ENCODE measurements at regions not wholly inside any gene's neighbourhood (a gene's known extent, or its start where the extent isn't known, plus 50 kb on each side); places are given as distances from the start of the nearest gene placed in this dataset.

DNA sequence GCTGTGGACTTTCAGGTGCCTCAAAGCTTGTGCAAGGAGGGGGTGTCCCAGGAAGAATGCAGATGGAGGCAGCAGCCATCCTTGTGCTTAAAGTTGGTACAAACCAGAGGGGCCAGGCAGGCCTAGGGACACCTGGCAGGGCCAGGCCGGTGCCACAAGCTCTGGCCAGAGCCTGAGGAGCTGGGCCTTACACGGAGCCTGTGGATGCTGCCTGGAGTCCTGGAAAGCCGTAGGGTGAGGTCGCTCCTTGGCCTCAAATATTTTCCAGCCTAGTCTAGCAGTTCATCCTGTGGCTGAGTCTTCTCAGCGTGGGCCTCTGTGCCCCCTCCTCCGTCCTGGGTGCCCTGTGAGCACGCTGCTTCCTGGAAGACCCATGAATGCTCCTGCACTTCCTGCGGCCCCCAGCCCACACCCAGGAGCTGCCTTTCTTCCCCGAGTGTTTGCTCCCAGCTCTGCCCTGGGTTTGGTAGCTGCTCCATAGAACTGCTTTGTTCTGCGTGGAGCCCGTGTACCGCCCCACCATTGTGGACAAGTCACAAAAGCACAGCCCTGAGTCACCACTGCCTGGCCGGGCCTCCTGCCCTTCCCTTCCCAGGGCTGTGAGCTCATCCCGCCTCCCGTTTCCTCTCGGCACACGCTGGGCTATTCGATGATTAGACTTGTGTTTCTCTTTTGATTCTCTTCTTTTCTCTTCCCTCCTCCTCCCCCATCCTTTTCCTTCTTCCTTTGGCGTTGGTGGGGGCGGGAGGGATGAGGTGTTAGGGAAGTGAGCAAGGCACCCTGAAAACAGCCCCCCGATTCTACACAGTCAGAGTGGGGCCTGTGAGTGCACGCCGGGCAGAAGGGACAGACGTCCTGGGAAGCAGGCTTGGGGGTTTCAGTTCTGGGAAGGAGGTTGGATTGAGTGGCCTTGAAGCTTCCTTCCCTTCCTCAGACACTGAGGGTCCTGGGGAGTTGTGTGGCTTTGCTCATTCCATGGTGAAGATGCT is 73.2 kb upstream of the SHH start:
- DNase-seq (ENCODE audit: low spot score), result peak; percentile 85

DNA sequence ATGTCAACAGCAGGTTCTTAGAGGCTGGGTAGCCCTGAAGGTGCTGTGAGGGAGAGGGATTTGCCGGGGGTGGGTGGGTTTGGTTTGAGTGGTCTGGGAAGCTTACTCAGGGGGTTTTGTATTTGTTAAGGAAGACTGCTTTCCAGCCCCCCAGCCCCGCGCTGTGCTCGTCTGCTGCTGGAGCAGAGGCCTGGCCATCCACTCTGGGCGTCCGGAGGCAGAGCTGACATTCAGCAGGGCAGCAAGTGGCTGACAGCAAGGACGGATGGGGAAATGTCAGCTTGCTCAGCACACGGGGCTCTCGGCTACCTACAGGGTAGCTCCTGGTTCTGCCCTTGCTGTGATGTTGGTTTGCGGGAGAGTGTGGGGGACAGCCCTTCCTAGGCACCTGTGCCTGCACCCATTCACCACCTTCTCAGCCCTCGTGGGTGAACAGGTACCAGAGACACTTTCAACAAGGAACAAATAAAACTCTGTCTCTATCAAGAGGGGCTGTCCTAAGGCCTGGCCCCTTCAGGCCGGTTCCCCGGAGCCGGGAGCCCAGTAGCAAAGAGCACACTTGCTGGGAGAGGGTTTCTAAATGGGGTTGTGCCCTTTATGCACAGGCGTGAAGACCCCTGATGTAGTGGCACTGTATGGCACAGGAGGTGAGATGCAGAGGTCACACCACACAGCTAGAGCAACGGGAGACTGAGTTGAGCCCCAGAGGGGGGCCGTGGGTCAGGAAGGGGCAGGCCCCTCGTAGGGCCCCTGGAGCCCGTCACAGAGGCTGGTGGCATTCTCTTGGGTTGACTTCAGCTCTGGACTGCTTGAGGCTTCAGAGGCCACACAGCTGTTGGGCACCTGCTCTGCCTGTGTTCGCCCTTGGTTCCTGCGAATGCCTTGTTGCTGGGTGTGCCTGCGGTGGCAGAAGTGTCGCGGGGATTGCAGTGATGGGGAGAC is 72.2 kb upstream of the SHH start:
- no peak for DNase-seq (ENCODE audit: low spot score)

DNA sequence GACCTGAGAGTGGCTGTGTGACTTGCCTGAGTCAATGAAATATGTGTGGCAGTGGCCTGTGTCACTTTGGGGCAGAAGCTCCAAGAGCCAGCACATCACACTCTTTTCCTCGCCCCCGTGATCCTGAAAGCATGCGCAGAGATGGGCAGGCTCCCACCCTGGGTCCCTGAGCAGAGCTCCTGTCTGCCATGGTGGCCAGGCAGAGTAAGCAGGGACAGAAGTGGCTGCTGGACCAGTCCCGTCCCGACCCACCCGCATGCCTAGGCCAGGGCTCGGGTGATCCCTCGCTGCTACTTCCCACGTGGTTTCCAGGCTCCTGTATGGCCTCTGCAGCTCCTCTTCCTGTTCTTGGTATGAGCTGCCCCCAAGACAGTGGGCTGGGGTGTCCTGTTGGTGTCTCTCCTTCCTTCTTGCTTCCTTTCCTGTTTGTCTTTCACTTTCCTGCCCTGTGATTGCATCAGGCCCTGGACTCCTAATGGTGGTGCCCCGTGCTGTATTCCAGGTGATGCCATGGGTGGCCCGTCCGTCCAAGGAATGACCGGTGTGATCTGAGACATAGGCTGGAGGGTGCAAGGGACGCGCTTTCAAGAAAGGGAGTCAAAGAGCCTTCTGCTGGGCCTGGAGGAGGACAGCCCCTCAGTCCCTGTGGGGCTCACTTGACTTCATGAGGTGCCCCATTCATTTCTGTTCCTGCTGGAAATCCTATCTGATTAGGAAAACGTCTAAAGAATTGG is 71.4 kb upstream of the SHH start:
- no peak for DNase-seq (ENCODE audit: low spot score)

DNA sequence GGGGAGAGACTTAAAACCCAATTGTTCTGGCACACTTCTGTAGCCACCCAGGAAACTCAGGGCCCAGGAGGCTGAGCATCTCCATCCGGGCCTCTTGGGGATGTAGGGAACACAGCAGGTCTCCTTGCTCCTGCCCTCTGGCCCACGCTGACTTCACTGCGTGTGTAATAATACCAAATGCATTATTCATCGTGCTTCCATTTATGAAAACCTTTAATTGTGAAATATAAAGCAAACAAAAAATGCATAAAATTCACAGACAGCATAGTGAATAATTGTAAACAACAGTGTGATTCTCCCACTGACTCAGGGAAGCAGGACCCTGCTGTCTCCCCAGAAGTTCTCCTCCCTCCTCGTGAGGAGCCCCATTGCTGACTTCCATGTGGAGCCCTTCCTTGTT is 70.3 kb upstream of the SHH start:
- DNase-seq (ENCODE audit: low spot score), result no peak

DNA sequence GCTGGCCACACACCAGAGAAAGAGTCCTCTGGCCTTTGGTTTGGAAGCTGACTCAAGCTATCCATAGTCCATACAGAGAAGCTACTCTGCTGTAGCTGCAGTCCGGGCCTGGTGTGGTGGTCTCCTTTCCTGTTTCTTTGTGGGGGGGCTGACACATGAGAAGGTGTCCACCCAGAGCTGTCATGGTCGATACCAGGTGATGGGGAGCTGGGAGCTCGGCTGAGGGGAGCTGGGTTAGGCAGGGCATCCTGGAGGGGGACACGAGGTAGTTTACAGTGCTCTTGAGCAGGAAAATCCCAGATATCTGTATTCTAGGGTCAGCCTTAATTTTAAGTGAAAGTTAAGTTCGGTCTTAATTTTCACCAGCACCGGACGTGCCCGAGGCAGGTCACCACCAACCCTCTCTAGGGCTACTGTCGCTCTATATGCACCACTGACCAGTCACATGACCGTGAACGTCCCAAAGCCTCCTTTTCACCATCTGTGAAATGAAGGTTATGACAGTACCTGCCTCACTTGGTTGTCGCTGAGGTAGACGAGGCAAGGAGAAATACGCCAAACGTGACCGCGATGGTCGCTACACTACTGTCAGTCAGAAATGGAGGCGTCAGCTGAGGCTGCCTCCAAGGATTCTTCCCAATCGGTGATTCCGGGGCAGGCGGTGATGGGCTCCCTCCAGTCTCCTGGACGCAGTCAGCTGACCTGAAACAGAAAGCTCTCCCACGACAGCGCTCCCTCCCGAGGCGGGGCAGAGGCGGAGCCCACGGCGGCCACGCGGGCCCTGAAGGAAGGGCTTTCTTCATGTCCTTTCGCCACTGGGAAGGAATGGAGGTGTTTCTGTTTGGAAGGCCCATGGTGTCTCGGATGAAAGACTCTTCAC is 69.4 kb upstream of the SHH start:
- DNase-seq (ENCODE audit: low spot score), result no peak

DNA sequence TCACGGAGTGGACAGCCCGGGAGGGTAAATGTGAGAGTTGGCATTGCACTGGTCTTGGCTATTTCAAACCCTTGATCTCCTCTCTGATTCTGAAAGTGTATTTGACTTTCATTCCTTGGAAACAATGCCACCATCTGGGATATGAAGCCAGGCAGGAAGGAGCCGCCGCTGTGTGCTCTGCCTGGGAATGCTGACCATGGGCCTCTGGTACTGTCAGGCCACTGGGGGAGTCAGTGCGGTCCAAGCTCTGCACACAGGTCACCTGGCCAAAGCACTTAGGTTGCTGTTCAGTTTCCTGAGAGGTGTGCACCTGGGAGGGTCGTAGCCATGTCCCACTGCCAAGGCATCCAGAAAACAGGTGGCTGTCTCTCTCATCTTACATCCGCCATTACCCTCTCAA is 68.5 kb upstream of the SHH start:
- no peak for DNase-seq (ENCODE audit: low spot score)

DNA sequence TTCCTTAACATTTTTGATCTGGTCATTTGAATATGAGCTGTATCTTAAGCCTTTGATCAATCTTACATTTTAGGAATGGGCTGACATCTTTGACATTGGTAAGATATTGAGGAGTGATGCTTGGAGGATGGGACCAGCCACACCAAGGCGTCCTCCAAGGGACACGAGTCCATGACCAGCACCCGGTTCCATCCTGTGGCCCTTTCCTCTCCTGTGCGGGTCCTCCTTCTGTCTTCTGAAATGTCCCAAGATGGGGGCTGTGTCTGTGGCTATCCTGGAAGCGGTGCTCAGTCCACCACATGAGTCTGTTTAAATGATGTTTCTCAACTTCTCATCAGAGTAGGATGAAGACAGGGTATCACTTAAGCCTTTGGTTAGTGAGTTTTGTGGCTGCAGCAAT is 67.3 kb upstream of the SHH start:
- no peak for DNase-seq (ENCODE audit: low spot score)

DNA sequence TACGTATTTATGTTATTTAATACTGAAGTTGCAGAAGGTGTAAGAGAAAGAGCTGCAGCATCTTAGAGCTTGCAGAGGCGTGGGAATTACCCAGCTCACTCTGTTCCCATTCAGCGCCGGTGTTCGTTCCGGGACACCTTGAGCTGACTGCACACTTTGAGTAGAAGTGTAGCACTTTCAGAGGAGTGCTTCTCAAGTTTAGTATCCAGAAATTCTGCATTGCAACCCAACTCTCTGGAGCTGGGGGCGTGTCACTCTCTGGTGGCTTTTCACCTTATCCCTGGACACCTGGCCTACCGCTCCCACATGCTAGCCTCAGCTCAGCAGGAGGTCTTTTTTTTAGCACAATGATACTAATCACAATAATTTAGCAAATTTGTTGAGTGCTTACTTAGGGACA is 66.4 kb upstream of the SHH start:
- DNase-seq (ENCODE audit: low spot score), result no peak

DNA sequence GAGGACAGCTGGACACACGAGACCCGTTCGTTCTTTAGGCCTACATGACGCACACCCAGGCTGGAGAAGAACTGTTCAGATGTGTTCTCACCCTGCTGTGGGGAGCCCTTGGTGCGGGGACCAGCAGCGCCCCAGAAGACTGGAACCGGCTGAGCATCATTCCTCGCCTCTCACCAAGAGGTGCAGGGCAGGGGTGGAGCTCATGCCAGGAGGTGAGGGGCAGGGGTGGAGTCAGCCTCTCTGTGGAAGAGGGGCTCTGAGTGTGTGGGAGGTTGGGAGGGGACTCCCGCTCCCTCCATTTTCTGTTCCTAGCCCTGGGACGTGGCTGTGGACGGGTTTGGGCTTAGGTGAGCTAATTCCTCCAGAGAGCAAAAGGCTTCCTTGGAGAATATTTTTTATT is 66.0 kb upstream of the SHH start:
- DNase-seq (ENCODE audit: low spot score), result no peak

DNA sequence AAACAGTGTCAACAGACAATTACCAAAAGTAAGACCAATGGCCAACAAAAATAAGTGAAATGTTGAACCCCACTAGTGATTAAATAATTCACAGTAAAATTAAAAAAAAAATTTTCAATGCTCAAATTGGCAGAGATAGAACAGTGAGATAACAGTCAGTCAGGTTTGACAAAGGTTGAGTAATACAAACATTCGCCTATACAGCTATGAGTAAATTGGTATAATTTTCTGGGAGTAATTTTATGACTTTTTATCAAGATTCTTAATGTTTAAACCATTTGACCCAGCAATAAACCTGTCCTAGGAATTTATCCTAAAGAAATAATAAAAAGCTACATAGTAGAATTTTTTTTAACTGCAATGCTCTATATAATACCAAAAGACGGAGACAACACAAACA is 64.9 kb upstream of the SHH start:
- no peak for DNase-seq (ENCODE audit: low spot score)

DNA sequence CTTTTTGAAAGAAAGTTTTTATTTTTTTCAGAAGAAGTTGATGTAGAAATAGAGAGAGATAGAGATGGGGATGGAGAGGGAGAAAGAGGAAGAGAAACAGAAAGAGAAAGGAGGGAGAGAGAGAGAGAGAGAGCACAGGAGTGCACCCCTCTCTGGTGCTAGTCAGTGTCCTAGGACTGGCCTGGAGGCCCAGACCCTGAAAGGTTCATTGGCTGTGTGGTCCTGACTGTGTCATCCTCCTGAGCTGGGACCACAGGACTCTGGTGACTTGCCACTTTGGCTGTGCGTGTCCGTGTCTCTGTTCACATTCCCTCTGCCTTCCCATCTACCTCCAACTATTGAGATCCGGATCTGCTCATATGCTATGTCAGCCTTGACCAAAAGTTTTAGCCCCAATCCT is 62.1 kb upstream of the SHH start:
- DNase-seq (ENCODE audit: low spot score), result no peak

DNA sequence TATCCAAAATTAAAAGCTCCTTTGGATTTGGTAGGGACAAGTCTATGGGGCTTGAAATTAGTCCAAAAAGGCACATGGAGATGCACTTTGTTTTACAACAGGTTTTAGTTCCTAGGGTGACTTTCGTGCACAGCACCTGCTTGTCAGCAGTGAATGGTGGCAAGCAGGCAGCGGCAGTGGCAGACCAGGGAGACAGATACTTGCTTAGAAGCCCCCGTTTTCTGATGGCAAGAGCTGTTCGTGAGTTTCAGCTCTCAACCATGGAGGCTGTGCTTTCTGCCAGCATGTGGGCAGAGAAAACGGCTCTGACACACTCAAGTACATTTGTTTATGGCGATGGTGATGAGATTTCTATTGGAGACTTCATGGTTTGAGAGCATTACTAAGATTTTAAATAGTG is 61.7 kb upstream of the SHH start:
- DNase-seq (ENCODE audit: low spot score), result no peak

DNA sequence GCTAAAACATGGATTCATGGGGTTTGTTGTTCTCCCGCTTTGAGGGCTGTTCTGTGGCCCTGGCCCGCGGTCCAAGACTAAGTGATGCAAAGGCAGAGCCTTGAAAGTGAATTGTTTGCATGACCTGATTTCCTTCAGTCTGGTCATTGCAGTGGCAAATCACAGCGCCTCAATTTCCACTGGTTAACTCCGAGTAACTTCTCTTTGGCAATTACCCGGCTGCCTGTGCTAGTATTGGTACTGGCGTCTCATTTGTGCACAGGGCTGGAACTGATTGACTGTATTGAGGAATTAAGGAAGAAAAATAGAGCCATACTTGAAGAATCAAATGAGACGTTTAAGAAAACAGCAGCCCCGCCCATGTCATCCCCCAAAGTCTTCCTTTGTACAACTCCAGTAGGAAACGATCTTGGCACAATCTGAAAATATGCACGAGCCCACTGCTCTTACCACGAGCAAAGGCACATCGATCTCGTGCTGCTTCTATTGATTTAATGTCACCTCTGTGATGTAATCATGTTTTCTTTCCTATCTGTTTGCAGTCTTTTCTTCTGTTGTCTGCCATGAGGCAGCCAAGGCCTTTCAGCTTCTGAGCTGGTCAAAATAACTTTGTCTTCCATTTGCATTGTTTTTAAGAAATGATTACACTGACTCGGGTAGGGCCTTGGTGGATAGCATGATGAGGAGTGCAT is 60.6 kb upstream of the SHH start:
- DNase-seq (ENCODE audit: low spot score), result no peak

DNA sequence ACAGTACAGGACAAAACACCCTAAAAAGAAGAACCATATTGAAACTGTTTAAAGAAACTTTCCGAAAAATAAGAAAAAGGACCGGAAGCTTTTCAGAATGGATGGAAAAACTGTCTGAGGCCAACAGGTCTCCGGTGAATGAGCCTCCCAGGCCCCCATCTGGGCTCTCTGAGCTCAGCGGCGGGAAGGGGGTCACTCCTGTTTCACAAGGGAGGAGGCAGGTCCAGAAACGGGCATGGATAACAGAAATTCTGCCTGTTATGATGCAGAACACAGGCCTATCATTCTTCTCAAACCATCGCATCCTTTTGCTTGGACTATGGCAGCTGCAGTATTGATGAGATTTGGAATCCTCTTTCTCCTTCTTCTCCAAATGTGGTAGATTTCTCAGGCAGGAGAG is 58.9 kb upstream of the SHH start:
- no peak for DNase-seq (ENCODE audit: low spot score)

DNA sequence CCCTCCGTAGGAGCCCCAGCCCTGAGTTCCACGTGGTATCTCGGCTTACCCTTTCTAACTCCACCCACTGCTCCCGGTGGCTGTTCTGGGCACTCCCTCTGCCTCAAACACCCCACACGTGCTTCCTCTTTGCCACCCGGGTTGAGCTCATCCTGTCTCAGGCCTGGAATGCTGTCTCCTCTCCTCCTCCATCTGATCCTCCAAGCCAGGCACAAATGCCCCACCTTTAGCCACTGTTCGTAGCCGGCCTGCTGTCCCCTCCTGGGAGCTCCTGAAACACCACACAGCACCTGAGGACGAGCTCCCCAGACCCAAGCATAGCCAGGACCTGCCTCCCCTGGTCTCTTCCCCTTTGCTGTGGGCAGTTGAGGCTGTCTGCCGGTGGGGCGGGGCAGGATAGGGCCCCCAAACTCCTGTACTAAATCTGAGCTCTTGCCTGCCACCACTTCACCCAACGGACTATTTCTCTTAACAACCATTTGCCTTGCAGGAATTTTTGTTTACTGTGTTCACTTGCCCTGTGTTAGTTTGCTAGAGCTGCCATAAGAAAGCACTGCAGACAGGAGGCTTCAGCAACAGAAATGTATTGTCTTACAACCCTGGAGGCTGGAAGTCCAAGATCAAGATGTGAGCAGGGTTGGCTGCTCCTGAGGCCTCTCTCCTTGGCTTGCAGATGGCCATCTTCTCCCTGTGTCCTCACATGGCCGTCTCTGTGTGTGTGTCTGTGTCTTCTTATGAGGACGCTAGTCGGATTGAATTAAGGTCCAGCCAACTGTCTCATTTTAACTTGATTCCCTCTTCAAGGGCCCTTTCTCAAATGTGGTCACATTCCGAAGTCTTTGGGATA is 58.3 kb upstream of the SHH start:
- no peak for DNase-seq (ENCODE audit: low spot score)

DNA sequence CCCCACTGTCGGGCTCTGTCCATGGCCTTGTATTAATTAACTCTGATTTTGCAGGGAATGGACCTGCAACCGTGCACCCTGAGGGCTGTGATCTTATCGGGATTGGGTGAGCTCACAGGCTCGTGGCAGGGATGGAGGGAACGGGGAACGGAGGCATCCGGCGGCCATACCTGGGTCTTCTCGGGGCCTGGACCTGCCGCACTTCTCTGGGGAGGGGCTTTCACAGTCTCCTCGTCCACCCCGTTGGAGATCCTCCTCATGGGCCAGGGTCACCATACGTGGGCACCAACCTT is 57.5 kb upstream of the SHH start:
- DNase-seq (ENCODE audit: low spot score), result no peak

DNA sequence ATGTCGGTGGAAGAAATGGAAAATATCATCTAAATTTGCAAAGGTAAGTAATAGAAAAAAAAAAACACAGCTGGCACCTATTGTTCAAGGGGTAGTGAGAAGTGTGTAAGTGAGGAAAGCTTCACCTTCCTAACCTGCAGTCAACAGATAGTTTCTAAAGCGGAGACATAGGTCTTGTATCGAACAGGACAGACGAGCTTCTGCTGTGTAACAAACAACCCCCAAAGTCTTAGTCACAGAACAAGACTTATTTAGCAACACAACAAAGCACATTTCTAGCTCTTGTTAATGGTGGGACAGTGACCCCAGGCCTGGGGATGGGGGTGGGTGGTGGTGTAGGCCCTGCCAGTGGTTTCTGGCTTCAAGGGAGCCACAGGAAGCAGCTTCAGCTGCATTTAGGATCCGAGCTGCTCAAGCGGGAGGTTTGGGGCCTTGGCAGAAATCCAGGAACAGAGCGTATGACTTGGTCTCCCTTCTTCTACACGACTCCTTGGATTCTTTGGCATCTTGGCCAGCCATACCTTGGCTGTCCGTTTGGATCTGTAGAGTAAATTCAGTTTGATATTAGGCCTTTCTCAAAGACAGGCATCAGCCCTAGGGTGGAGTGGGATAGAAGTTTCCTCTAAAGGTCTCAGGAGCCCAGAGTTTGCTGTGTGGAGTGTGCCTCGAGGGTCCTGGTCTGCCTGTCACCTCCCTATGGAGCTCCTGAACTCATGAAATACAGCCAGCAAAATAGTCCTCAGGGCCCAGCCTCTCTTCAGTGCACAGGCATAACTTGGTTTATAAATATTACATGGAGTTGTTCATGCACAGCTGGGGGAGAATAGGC is 56.9 kb upstream of the SHH start:
- DNase-seq (ENCODE audit: low spot score), result no peak

DNA sequence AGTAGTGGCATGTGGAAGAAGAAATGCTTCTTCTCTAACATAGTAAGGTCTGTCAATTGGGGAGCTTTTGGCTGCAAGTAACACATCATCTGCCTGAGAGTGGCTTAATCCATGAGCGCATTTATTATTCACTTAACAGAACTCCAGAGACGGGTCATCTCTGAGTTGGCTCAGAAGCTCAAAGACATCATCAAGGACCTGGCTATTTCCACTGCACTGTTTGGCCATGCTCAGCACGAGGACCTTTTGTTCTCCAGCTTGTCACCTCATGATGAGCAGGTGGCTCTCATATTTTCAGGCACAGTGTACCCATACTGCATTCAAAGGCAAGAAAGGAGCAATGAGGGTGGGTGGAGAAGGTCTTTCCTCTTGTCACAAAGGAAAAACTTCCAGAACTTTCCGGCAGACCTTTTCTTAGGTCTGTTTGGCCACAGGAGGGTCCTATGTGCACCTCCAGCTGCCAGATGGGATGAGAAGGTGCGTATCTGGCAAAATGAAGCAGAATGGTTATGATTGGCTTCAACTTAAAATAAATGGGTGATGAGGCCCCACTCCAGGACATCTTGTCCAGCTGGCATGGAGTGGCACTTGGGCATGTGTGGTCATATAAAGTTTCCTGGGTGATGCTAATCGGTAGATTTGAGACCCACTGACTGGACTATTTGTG is 55.6 kb upstream of the SHH start:
- no peak for DNase-seq (ENCODE audit: low spot score)

DNA sequence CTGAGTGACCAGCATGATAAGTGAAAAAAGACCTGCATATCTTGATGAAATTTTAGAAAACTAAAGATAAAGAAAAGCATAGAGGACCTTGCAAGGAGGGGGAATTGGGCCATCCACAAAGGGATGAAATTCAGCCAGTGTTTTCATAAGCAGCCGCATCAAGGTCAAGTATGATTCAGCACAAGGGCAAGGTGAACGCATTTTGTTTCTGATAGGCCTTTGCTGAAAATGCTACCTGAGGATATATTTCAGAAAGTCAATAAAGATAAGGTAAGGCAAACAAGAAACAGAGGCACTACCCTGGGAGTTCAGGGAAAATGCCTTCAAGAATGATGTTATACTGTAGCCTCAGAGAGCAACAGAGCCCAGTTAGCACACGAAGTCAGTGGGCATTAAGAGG is 55.0 kb upstream of the SHH start:
- no peak for DNase-seq (ENCODE audit: low spot score)

Data from kidney capillary endothelial cell (primary cell).